ENCODE measurements at regions not wholly inside any gene's neighbourhood (a gene's known extent, or its start where the extent isn't known, plus 50 kb on each side); places are given as distances from the start of the nearest gene placed in this dataset.

- WGBS = 90% methylated on average over 1 of the region's 1 CpG
Measured at GRCh38 chr6:126477678-126478077, 137.8 kb downstream of the CENPW start.

GRCh38 chr6:126480268-126480667 is 140.4 kb downstream of the CENPW start:
- Histone ChIP-seq H3K4me1 (ENCODE audit: insufficient read depth) (no peaks in the 10 kb centered on the region), H3K4me3 (ENCODE audit: low read depth, low read length) (no peak overlapping the region), H3K36me3 (ENCODE audit: insufficient read depth) (no peaks in the 10 kb centered on the region), H3K27ac (ENCODE audit: low read depth) (no peak overlapping the region)
- no peak for DNase-seq (ENCODE audit: extremely low spot score)
- WGBS = 91% methylated on average over 2 of the region's 2 CpGs

More at GRCh38 chr6:126477678-126478077, 137.8 kb downstream of the CENPW start:
- Histone ChIP-seq H3K4me3 (ENCODE audit: low read depth, low read length) (no peak overlapping the region), H3K36me3 (ENCODE audit: insufficient read depth) (no peaks in the 10 kb centered on the region), H3K27ac (ENCODE audit: low read depth) (no peak overlapping the region), H3K4me1 (ENCODE audit: insufficient read depth) (no peaks in the 10 kb centered on the region)
- no peak for DNase-seq (ENCODE audit: extremely low spot score)

- Histone ChIP-seq H3K27ac (ENCODE audit: low read depth) (no peak overlapping the region), H3K36me3 (ENCODE audit: insufficient read depth) (no peaks in the 10 kb centered on the region), H3K4me3 (ENCODE audit: low read depth, low read length) (no peak overlapping the region), H3K4me1 (ENCODE audit: insufficient read depth) (no peaks in the 10 kb centered on the region)
- WGBS = 90% methylated on average over 1 of the region's 1 CpG
- no peak for DNase-seq (ENCODE audit: extremely low spot score)
Measured at GRCh38 chr6:126481319-126481718, 141.4 kb downstream of the CENPW start.

DNA sequence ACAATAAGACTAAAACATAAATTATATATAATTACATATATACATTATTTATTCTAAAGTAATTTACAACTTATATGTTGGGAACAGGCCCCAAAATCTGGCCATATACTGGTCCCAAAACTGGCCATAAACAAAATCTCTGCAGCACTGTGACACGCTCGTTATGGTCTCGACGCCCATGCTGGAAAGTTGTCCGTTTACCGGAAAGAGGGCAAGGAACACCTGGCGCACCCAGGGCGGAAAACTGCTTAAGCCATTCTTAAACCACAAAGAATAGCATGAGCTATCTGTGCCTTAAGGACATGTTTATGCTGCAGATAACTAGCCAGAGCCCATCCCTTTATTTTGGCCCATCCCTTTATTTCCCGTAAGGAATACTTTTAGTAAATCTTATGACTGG is 164.9 kb downstream of the CENPW start:
- DNase-seq (ENCODE audit: extremely low spot score) = no peak
- H3K4me1 ChIP-seq (ENCODE audit: insufficient read depth) = no peaks in the 10 kb centered on the region
- no peaks in the 10 kb centered on the region for H3K36me3 ChIP-seq (ENCODE audit: insufficient read depth)
- no peak overlapping the region for H3K27ac ChIP-seq (ENCODE audit: low read depth)
- 96% methylated on average over 9 of the region's 9 CpGs for WGBS
- no peak overlapping the region for H3K4me3 ChIP-seq (ENCODE audit: low read depth, low read length)

DNA sequence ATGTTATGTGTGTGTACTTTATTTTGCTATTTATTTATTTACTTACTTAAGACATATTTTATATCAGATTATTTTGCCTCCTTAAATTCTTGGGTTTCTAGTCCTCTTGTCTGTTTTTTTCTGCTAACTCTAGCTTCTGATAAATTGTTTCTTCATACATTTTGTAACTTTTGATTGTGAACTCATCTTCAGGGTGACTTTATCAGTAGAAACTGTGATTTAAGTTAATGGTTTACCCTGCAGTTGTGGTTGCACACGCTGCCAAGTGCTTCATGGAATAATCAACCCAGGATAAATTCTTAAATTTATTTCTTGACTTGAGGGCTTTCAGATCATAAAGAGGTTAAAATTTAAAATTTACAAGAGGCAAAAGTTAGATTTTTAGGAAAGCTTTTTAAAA is 173.3 kb downstream of the CENPW start:
- Histone ChIP-seq H3K27ac (ENCODE audit: low read depth) (no peak overlapping the region), H3K4me3 (ENCODE audit: low read depth, low read length) (no peak overlapping the region), H3K36me3 (ENCODE audit: insufficient read depth) (no peaks in the 10 kb centered on the region), H3K4me1 (ENCODE audit: insufficient read depth) (no peaks in the 10 kb centered on the region)
- no peak for DNase-seq (ENCODE audit: extremely low spot score)
- 79% methylated on average over 1 of the region's 1 CpG for WGBS

GRCh38 chr6:126516411-126516810 is 176.5 kb downstream of the CENPW start:
- WGBS = 84% methylated on average over 1 of the region's 1 CpG
- Histone ChIP-seq H3K4me1 (ENCODE audit: insufficient read depth) (no peaks in the 10 kb centered on the region), H3K36me3 (ENCODE audit: insufficient read depth) (no peaks in the 10 kb centered on the region), H3K27ac (ENCODE audit: low read depth) (no peak overlapping the region), H3K4me3 (ENCODE audit: low read depth, low read length) (no peak overlapping the region)
- DNase-seq (ENCODE audit: extremely low spot score) = no peak

GRCh38 chr6:126524811-126525326 is 185.0 kb downstream of the CENPW start:
- Histone ChIP-seq H3K27ac (ENCODE audit: low read depth) (no peak overlapping the region), H3K4me3 (ENCODE audit: low read depth, low read length) (no peak overlapping the region), H3K4me1 (ENCODE audit: insufficient read depth) (no peaks in the 10 kb centered on the region), H3K36me3 (ENCODE audit: insufficient read depth) (no peaks in the 10 kb centered on the region)
- DNase-seq (ENCODE audit: extremely low spot score) = no peak
- WGBS = 60% methylated on average over 2 of the region's 2 CpGs

DNA sequence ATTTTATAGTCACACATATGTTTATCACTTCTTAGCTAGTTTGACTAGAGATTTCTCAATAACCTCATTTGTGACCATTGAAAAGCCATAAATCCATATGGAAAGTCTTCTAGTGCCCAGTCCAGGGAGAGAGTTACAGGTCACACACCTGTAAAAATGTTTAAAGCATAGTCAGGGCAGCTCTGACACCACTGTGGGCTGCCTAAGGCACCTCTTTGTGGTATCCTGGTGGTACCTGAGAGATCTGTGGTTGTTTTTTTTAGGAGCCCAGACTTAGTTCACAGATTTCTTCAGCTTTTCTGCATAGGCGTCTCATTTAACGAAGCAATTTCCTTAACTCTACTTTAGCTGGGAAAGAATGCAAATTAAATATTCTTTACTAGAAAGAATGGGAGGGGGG is 186.6 kb downstream of the CENPW start:
- Histone ChIP-seq H3K27ac (ENCODE audit: low read depth) (no peak overlapping the region), H3K4me3 (ENCODE audit: low read depth, low read length) (no peak overlapping the region), H3K36me3 (ENCODE audit: insufficient read depth) (no peaks in the 10 kb centered on the region), H3K4me1 (ENCODE audit: insufficient read depth) (no peaks in the 10 kb centered on the region)
- no peak for DNase-seq (ENCODE audit: extremely low spot score)
- 94% methylated on average over 2 of the region's 2 CpGs for WGBS

GRCh38 chr6:126526996-126527606 is 187.2 kb downstream of the CENPW start:
- Histone ChIP-seq H3K36me3 (ENCODE audit: insufficient read depth) (no peaks in the 10 kb centered on the region), H3K4me1 (ENCODE audit: insufficient read depth) (no peaks in the 10 kb centered on the region), H3K27ac (ENCODE audit: low read depth) (no peak overlapping the region), H3K4me3 (ENCODE audit: low read depth, low read length) (no peak overlapping the region)
- WGBS = 75% methylated on average over 4 of the region's 4 CpGs
- DNase-seq (ENCODE audit: extremely low spot score) = no peak

GRCh38 chr6:126529637-126530362 is 189.9 kb downstream of the CENPW start:
- Histone ChIP-seq H3K36me3 (ENCODE audit: insufficient read depth) (no peaks in the 10 kb centered on the region), H3K4me1 (ENCODE audit: insufficient read depth) (no peaks in the 10 kb centered on the region), H3K4me3 (ENCODE audit: low read depth, low read length) (no peak overlapping the region), H3K27ac (ENCODE audit: low read depth) (no peak overlapping the region)
- no peak for DNase-seq (ENCODE audit: extremely low spot score)
- 47% methylated on average over 2 of the region's 2 CpGs for WGBS

DNA sequence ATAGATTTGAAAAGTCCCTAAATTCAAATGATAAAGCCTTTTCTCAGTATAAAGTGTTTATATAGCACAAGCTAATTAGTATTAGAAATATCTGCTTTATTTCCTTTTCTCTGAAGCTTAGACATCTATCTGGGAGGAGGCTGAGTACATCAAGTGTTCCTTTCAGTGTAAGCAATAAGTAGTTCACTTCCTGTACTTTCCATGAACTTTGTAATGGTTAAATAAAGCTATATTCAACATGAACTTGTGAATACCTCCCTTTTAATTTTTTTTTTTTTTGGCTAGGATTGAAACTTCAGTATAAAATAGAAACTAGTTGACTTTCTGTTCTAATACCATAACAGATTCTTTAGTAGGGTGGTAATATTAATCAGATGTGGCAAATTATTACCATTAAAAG is 190.9 kb downstream of the CENPW start:
- Histone ChIP-seq H3K27ac (ENCODE audit: low read depth) (no peak overlapping the region), H3K4me1 (ENCODE audit: insufficient read depth) (no peaks in the 10 kb centered on the region), H3K36me3 (ENCODE audit: insufficient read depth) (no peaks in the 10 kb centered on the region), H3K4me3 (ENCODE audit: low read depth, low read length) (no peak overlapping the region)
- DNase-seq (ENCODE audit: extremely low spot score) = no peak

DNA sequence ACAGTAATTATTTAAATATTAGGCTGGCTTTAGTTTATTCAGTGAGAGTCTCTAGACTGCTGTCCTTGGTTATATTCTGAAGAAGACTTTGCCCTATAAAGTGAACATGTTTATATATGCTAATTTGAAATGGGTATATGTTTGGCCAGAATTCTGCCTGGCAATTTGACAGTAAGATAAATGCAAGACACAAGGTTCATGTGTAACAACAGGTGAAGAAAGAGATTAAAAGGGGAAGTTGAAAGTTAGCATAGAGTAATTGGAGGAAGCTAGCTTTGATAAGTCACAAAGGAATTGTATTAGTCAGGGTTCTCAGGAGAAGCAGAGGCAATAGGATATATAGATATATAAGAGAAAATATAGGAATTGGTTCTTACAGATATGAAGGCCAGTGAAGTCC is 191.4 kb downstream of the CENPW start:
- no peak for DNase-seq (ENCODE audit: extremely low spot score)
- Histone ChIP-seq H3K4me3 (ENCODE audit: low read depth, low read length) (no peak overlapping the region), H3K4me1 (ENCODE audit: insufficient read depth) (no peaks in the 10 kb centered on the region), H3K27ac (ENCODE audit: low read depth) (no peak overlapping the region), H3K36me3 (ENCODE audit: insufficient read depth) (no peaks in the 10 kb centered on the region)

- H3K4me1 ChIP-seq (ENCODE audit: insufficient read depth) = no peaks in the 10 kb centered on the region
- WGBS = 79% methylated on average over 1 of the region's 1 CpG
- DNase-seq (ENCODE audit: extremely low spot score) = no peak
- H3K27ac ChIP-seq (ENCODE audit: low read depth) = no peak overlapping the region
- no peak overlapping the region for H3K4me3 ChIP-seq (ENCODE audit: low read depth, low read length)
- no peaks in the 10 kb centered on the region for H3K36me3 ChIP-seq (ENCODE audit: insufficient read depth)
Measured at GRCh38 chr6:126531840-126532239, 191.9 kb downstream of the CENPW start.

GRCh38 chr6:126534401-126534800 is 194.5 kb downstream of the CENPW start:
- no peak for DNase-seq (ENCODE audit: extremely low spot score)
- WGBS = 65% methylated on average over 2 of the region's 2 CpGs
- no peaks in the 10 kb centered on the region for H3K4me1 ChIP-seq (ENCODE audit: insufficient read depth)

More at GRCh38 chr6:126534401-126534800, 194.5 kb downstream of the CENPW start:
- Histone ChIP-seq H3K36me3 (ENCODE audit: insufficient read depth) (no peaks in the 10 kb centered on the region), H3K4me3 (ENCODE audit: low read depth, low read length) (no peak overlapping the region), H3K27ac (ENCODE audit: low read depth) (no peak overlapping the region)
